Nephron progenitor cell (in vitro differentiated cells): ENCODE measurements at regions not wholly inside any gene's neighbourhood (a gene's known extent, or its start where the extent isn't known, plus 50 kb on each side); places are given as distances from the start of the nearest gene placed in this dataset.

Experiments used
- DNase-seq: peaks from one replicate; pipeline ENCODE4 v3.0.0; 2021
- H3K27ac Mint-ChIP-seq: 2 replicates; pipeline ENCODE4 v1.8.0; 2021; ENCODE audit warnings: mild to moderate bottlenecking, moderate library complexity, mixed read lengths
- H3K27me3 Mint-ChIP-seq: 2 replicates; pipeline ENCODE4 v1.8.0; 2021; ENCODE audit warnings: mild to moderate bottlenecking, low read depth, mixed read lengths; ENCODE audit not compliant: poor library complexity
- H3K36me3 Mint-ChIP-seq: 2 replicates; pipeline ENCODE4 v1.8.0; 2021; ENCODE audit warnings: low read depth, mixed read lengths
- H3K4me1 Mint-ChIP-seq: 2 replicates; pipeline ENCODE4 v1.8.0; 2021; ENCODE audit warnings: mixed read lengths
- H3K4me3 Mint-ChIP-seq: 2 replicates; pipeline ENCODE4 v1.8.0; 2021; ENCODE audit warnings: mild to moderate bottlenecking, moderate library complexity, mixed read lengths
- H3K9me3 Mint-ChIP-seq: 2 replicates; pipeline ENCODE4 v1.8.0; 2021; ENCODE audit warnings: mild to moderate bottlenecking, moderate library complexity, mixed read lengths
- CTCF ChIP-seq: fragments of 200-600 bp; sonication (generic); IDR thresholded peaks from 2 replicates; pipeline ENCODE4 v1.5.0; 2021; ENCODE audit warnings: antibody characterized with exemption

GRCh38 chr2:228533156-228533555, 351.7 kb upstream of the SPHKAP start:
- DNase-seq: no peak
- H3K27ac Mint-ChIP-seq: no peak overlapping the region
- no peaks in the 10 kb centered on the region for H3K27me3 Mint-ChIP-seq
- peaks cover 53% of the 10 kb centered on the region for H3K9me3 Mint-ChIP-seq
- TF ChIP-seq CTCF: no peak
- H3K4me3 Mint-ChIP-seq: no peak overlapping the region
- no peaks in the 10 kb centered on the region for H3K4me1 Mint-ChIP-seq
- no peaks in the 10 kb centered on the region for H3K36me3 Mint-ChIP-seq

GRCh38 chr2:228532233-228532632, 350.7 kb upstream of the SPHKAP start:
- Mint-ChIP-seq H3K36me3 (no peaks in the 10 kb centered on the region), H3K27ac (no peak overlapping the region), H3K9me3 (peaks cover 45% of the 10 kb centered on the region), H3K4me1 (no peaks in the 10 kb centered on the region), H3K4me3 (no peak overlapping the region), H3K27me3 (no peaks in the 10 kb centered on the region)
- no peak for DNase-seq
- TF ChIP-seq CTCF: no peak

- no peak for TF ChIP-seq CTCF
Observed at GRCh38 chr2:228527197-228527881, 345.9 kb upstream of the SPHKAP start.

GRCh38 chr2:228526687-228527086, 345.2 kb upstream of the SPHKAP start:
- Mint-ChIP-seq H3K36me3 (no peaks in the 10 kb centered on the region), H3K27ac (no peak overlapping the region), H3K9me3 (peaks cover 5% of the 10 kb centered on the region), H3K4me3 (no peak overlapping the region), H3K4me1 (no peaks in the 10 kb centered on the region), H3K27me3 (no peaks in the 10 kb centered on the region)
- no peak for TF ChIP-seq CTCF
- no peak for DNase-seq

More at GRCh38 chr2:228527197-228527881, 345.9 kb upstream of the SPHKAP start:
- Mint-ChIP-seq H3K27me3 (no peaks in the 10 kb centered on the region), H3K4me1 (no peaks in the 10 kb centered on the region), H3K4me3 (no peak overlapping the region), H3K36me3 (no peaks in the 10 kb centered on the region), H3K9me3 (peaks cover 5% of the 10 kb centered on the region), H3K27ac (no peak overlapping the region)
- DNase-seq: no peak

- no peaks in the 10 kb centered on the region for H3K27me3 Mint-ChIP-seq
- no peak overlapping the region for H3K27ac Mint-ChIP-seq
Observed at GRCh38 chr2:228522977-228523376, 341.5 kb upstream of the SPHKAP start.

More at GRCh38 chr2:228522977-228523376, 341.5 kb upstream of the SPHKAP start:
- Mint-ChIP-seq H3K36me3 (no peaks in the 10 kb centered on the region), H3K4me1 (no peaks in the 10 kb centered on the region), H3K4me3 (no peak overlapping the region), H3K9me3 (no peaks in the 10 kb centered on the region)
- no peak for DNase-seq
- TF ChIP-seq CTCF: no peak
